Ovary (tissue), 3 donors: ENCODE measurements at regions not wholly inside any gene's neighbourhood (a gene's known extent, or its start where the extent isn't known, plus 50 kb on each side); places are given as distances from the start of the nearest gene placed in this dataset.

Source experiments
- EP300 ChIP-seq: sonication (generic); formaldehyde crosslinking; IDR thresholded peaks from one replicate; pipeline ENCODE4 v1.6.1; 2017; ENCODE audit warnings: antibody characterized with exemption
- POLR2A ChIP-seq: fragments of 450-650 bp; IDR thresholded peaks from one replicate; pipeline ENCODE4 v1.6.1; 2017; ENCODE audit warnings: antibody characterized with exemption, mild to moderate bottlenecking, moderate library complexity
- TF ChIP-seq, protein P1 (sequence below), 3 donors: fragments of 450-650 bp in 2 of 3; fragments of 200-600 bp in 1 of 3; IDR thresholded peaks; one replicate each; pipeline versions ENCODE4 v1.5.1 to v1.8.0; 2016 to 2022; ENCODE audit warnings: antibody characterized with exemption in 3 of 3, mild to moderate bottlenecking in 1 of 3
- donor health status: DM: no; HTN: no; CAD: no.

DNA sequence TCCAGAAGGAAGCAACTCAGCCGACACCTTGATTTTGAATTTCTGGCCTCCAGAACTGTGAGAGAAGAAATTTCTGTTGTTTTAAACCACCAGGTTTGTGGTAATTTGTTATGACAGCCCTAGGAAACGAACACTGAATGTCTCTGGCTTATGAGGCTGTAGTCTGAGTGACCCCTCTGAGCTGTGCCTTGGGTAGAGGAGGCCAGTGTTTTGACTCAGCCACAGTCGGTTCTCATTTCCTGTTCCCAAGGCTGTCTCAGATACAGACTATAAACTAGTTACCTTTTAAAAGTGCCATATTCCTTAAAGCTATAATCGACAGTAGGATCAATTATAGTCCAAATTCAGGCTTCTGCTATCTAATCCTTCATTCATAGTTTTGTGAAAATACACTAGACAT is 391.2 kb upstream of the MAP3K7 start:
- no peak for TF ChIP-seq POLR2A
- TF ChIP-seq, protein P1, sequence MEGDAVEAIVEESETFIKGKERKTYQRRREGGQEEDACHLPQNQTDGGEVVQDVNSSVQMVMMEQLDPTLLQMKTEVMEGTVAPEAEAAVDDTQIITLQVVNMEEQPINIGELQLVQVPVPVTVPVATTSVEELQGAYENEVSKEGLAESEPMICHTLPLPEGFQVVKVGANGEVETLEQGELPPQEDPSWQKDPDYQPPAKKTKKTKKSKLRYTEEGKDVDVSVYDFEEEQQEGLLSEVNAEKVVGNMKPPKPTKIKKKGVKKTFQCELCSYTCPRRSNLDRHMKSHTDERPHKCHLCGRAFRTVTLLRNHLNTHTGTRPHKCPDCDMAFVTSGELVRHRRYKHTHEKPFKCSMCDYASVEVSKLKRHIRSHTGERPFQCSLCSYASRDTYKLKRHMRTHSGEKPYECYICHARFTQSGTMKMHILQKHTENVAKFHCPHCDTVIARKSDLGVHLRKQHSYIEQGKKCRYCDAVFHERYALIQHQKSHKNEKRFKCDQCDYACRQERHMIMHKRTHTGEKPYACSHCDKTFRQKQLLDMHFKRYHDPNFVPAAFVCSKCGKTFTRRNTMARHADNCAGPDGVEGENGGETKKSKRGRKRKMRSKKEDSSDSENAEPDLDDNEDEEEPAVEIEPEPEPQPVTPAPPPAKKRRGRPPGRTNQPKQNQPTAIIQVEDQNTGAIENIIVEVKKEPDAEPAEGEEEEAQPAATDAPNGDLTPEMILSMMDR (IDR thresholded peaks at IDR 0.05) = no peak
- TF ChIP-seq EP300 = no peak
